ENCODE measurements at regions not wholly inside any gene's neighbourhood (a gene's known extent, or its start where the extent isn't known, plus 50 kb on each side); places are given as distances from the start of the nearest gene placed in this dataset.

DNA sequence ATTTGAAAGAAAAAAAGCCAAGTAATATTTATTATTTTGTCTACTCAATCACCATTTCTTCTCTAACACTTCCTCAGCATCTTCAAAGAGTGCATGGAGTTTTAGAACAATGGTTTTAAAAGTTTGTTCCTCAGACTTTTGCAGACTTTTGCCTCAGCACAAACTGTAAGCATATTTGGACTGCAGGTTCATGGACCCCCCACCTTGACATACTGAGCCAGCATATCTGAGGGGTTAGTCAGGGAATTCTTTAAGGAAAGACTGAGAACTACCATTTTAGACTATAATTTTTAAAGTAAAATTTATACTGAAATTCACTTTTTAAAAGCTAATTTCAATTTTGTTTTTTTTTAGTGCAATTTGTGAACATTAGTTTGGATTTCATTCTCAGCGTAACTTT, 1676.8 kb upstream of the PCDH20 start:
- TF ChIP-seq, protein P1, sequence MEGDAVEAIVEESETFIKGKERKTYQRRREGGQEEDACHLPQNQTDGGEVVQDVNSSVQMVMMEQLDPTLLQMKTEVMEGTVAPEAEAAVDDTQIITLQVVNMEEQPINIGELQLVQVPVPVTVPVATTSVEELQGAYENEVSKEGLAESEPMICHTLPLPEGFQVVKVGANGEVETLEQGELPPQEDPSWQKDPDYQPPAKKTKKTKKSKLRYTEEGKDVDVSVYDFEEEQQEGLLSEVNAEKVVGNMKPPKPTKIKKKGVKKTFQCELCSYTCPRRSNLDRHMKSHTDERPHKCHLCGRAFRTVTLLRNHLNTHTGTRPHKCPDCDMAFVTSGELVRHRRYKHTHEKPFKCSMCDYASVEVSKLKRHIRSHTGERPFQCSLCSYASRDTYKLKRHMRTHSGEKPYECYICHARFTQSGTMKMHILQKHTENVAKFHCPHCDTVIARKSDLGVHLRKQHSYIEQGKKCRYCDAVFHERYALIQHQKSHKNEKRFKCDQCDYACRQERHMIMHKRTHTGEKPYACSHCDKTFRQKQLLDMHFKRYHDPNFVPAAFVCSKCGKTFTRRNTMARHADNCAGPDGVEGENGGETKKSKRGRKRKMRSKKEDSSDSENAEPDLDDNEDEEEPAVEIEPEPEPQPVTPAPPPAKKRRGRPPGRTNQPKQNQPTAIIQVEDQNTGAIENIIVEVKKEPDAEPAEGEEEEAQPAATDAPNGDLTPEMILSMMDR (IDR thresholded peaks at IDR 0.05; ENCODE audit: insufficient read depth, low read length, poor library complexity, severe bottlenecking) = no peak
- no peak for TF ChIP-seq EZH2phosphoT487 (conservative IDR thresholded peaks at IDR 0.05; ENCODE audit: low read length)

Measured in SU-DHL-6 (cell line).